ENCODE measurements at regions not wholly inside any gene's neighbourhood (a gene's known extent, or its start where the extent isn't known, plus 50 kb on each side); places are given as distances from the start of the nearest gene placed in this dataset.

DNA sequence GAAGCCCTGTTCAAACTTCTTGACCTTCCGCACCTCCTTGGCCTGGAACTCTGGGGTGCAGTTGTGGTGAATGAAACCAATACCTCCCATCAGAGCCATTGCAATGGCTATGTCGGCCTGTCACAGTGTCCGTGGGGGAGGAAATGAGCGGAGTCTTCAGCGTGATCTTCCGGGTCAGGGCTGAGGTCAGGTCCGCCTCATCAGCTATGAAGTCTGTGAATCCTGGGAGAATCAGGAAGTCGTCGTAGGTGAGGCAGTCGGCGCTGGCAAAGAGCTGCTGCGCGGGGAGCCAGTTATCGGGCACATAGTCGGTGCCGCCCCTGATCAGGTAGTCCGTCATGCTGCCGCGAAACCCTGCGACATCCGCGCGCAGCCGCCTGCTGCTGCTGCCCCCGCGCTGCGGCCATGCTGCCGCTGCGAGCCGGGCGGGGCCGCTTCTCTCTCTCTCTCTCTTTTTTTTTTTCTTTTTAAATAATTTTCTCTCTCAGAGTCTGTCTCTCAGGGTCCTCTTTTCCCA lies 154.1 kb upstream of the ZSWIM2 start:
- no peak for TF ChIP-seq CTCF (IDR thresholded peaks at IDR 0.05)
- TF ChIP-seq POLR2A (IDR thresholded peaks at IDR 0.05), result no peak
